ENCODE measurements at regions not wholly inside any gene's neighbourhood (a gene's known extent, or its start where the extent isn't known, plus 50 kb on each side); places are given as distances from the start of the nearest gene placed in this dataset.
A peak's percentile ranks its signal among the peaks of the same experiment; 100 is the strongest.
"Not testable (repeated sequence)": the region's sequence is repeated elsewhere in the genome, so short reads cannot be mapped to it uniquely, and the experiment has no call there.

DNA sequence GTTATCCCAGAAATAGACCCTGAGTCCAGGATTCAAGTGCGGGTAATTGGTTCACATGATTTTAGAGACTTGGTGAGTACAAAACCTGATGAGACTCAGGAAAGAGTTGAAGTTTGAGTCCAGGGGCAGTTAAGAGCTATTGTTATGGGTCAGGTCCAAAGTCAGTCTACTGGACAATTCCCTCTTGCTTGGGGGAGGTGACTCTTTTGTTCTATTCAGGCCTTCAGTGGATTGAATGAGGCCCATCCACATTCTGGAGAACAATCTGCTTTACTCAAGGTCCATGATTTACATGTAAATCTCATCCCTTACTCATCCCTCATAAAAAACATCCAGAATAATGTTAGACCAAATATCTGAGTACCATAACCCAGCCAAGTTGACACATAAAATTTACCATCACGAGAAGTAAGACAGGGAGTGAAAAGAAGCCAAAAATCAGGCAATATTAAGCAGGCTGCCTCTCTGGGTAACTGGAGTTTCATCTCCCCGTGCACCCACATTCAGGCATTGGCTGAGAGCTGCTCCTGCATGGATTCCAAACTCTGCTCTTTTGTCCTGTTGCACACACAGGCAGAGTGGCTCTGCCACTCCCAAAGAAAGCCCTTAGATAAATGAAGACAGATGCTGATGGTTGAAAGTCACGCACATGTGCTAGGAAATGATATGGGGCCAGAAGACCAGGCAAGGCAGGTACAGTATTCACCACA lies 156.0 kb upstream of the SALL1 start:
- no peak for DNase-seq (ENCODE audit: low read depth in 3 of 3, low spot score in 2 of 3)

DNA sequence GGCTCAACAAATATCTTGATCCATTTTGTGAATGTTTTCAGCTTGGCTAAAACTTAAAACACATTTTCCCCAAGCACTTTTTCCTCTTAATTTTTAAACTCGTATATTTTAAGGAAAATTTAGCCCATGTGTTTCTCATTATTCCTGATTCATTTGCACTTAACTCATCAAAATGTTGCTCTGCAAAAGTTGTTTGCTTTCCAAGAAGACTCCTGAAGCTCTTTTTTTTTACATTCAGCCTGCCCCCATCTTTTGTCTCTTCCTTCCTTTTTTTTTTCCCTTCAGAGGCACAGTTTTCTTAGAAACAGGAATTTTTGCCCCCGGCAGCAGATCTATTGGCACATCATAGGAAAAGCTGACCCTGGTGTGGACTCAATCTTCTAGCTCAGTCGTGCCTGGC lies 155.0 kb upstream of the SALL1 start:
- no peak for DNase-seq (ENCODE audit: low read depth in 3 of 3, low spot score in 2 of 3)

DNA sequence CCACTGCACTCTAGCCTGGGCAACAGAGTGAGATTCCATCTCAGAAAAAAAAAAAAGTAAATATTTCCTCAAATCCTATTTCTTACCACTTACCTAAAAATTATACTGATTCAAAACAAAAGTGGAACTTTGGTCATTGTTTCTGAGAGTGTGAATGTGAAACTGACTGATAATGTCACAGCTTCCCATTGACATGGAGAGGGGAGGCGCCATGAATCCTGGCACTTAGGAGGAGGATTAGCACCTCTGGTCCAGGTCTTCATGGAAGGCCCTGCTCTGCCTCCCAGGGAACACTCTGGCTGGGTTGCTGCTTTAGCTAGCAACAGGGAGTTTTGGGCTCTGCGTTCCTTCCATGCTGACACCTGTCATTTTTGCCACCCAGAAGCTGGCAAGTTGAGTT lies 154.3 kb upstream of the SALL1 start:
- no peak for DNase-seq (ENCODE audit: low read depth in 3 of 3, low spot score in 2 of 3)

DNA sequence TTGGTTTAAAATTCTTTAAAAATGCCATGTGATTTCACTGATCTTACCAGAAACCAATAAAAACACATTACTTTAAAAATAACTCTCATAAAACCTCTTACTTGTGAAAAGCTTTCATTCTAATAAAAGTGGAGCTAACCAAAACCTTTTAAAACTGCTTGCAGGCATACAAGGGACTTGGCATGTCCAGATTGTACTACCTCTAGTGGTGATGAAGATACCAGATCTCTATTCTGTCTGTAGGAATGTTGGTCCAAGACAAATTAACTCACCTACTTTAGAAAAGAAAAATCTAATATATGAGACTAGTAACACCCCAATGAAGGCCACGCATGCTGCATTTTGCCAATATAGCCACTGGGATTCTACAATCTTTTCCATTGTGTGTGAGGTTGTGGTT lies 151.0 kb upstream of the SALL1 start:
- DNase-seq (ENCODE audit: low read depth in 3 of 3, low spot score in 2 of 3) = no peak

DNA sequence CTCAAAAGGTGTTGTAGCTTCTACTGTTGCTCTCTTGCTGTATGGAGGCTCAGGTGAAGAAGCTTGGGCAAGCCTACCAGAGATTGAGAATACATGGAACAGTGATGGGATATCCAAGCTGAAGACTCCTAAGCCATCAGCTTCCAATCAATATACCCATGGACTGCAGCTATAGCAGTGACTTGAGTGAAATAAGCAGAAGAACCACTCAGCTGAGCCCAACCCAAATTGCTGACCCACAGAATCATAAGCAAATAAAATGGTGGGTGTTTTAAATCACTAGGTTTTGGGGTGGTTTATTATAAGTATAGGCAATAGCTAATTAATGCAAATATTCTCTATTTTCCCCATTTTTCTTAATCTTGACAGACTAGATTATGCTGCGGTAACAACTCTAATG lies 147.7 kb upstream of the SALL1 start:
- no peak for DNase-seq (ENCODE audit: low read depth in 3 of 3, low spot score in 2 of 3)

DNA sequence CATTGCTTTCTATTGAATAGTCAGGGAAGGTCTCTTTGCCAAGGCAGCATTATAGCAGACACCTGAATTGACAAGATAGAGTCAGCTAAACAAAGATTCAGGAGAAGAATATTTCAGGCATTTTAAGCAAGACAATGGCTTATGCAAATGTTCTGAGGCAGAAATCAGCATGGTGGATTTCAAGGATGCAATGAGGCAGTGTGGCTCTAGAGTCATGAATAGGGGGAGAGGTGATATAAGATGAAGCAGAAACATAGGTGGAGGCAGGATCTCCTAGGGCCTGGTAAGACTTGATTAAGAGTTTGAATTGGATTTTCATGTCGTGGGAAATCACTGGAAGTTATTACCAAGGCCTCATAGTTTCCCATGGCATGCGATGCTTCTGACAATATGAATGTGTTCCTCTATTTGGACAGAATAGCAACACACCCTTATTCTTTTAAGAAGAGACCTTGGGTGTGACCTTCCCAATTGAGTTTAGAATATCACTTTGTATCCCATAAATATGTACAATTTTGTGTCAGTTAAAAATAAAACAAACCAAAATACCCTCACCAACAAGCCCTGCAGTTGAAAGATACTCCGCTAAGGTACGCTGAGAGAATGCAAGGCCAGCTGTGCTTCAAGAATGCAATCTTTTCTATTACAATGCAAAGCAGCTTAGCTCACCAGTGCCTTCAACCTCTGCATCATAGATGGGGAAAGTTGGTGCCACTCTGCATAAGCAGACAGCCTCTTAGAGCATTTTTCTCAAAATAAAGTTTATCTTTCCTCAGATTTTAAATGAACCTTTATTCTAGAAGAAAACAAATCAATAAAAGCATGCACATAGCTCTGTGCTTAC lies 139.6 kb upstream of the SALL1 start:
- no peak for DNase-seq (ENCODE audit: low read depth in 3 of 3, low spot score in 2 of 3)

DNA sequence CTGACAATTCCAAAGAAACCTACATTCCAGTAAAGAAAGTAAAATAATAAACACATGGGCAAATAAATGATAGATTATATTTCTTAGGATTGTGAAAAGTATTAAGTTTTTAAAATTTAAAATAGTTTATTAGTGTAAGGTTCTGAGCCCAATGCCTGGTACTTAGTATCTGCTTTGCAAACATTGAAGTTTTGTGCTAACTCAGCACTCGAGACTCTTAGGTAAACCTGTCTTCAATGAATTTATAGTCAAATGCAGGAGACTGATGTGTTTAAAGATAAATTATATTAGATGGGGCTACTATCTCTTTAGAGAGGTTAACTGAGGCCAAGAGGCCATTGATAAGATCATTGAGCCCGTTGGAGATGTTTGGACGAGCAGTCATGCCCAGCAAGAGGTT lies 138.3 kb upstream of the SALL1 start:
- DNase-seq (ENCODE audit: low read depth in 3 of 3, low spot score in 2 of 3) = no peak

DNA sequence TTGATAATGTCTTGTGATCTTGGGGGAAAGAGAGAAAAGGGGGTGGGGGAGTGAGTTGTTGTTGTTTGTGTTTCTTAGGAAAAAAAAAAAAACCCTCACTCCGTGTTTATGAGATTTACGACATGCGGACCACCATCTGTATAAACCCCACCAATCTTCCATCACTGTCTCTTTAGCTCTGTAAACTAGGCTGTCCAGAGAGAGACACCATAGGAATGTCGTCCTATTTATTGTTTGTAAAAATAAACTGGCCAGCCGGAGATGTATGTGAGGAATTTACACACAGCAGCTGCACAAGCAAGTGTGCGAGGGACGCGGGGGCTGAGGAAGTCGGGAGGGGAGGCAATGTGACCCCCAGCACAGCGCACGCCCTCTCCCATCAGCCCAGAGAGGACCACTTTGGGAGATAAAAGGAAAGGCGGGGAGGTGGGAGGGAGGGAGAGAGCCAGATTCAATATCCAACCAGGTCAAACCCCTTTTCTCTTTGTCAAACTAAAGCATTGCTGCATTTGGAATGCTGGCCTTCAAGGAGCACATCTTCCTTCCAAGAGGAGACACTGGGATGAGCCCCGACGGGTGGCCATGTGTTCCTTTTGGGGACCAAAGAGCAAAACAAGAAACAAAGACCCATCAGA lies 136.2 kb upstream of the SALL1 start:
- DNase-seq (ENCODE audit: low read depth in 3 of 3, low spot score in 2 of 3) = peak; percentile 32 to 43 (median 33)

DNA sequence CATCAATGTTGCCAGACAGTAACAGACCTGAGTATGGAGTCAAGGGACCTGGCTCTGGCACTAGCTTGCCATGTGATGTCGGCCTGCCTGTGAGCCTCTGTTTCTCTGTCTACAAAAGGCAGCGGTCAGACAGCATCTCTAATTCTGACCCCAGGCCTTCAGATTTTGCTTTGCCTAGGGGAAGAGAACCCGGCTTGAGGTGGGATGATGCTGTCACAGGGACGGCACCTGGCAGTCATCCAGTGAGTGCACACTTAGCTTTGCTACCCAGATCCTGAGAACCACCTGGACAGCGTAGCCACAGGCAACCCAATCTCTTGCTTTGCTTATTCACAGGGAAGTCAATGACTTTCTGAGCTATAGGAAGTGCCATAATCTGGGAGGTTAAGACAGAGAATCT lies 135.2 kb upstream of the SALL1 start:
- no peak for DNase-seq (ENCODE audit: low read depth in 3 of 3, low spot score in 2 of 3)

DNA sequence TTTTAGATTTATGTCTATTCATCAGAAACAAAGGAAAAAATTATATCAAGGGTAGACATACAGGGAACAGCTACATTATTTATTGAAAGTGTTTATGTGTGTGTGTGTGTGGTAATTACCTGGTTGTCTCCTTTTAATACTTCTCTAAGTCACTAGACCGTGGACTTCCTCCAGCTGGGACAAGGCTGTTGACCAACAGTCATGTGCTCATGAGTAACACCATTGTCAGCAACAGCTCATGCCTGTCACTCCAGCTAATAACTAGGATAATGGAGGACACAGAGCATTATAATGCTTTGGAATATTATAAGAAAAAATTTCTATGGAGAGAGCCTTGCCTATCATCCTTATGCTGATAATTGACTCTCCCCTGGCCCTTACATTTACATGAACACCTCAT lies 125.3 kb upstream of the SALL1 start:
- no peak for DNase-seq (ENCODE audit: low read depth in 3 of 3, low spot score in 2 of 3)

DNA sequence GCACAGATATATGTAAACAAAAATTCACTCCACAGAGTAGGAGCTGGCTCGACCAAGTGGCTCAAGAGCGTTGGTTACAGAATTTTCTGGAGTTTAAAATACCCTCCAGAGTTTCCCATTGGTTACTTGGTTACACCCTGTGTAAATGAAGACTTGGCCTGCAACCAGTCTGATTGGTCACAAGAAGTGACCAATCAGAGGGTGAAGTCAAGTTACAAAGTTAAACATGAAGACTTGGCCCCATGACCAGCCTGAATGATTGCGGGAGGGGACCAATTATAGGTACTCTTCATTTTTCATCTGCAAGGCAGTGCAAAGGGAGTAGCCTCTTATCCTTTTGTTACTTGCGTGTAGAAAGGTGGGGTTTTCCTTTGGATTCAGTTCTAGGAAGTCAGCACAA lies 121.3 kb upstream of the SALL1 start:
- no peak for DNase-seq (ENCODE audit: low read depth in 3 of 3, low spot score in 2 of 3)

DNA sequence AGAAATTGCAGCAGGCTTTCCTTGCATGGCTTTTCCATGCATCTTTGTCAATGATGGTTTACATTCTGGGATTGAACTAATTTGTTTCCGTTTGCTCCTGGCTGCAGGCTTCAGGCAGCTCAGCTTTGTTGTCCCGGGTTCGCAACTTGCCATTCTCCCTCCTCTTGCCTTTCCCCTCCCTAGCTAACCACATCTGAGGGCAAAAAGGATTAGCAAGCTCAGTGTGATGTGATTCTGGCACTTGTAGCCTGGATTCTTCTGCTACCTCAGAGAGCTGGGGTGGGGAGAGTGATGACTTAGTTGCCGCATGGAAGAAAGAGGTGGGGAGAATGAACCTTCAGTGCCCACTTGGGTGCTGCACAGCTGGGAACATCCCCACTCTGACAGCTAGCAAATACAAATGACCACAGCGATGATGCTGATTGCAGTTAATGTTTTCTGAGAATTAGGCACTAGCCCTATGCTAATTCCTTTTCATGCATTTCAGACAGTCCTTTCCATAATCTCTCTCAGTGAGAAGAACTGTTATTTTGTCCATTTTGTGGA lies 120.2 kb upstream of the SALL1 start:
- DNase-seq (ENCODE audit: low read depth in 3 of 3, low spot score in 2 of 3) = no peak

DNA sequence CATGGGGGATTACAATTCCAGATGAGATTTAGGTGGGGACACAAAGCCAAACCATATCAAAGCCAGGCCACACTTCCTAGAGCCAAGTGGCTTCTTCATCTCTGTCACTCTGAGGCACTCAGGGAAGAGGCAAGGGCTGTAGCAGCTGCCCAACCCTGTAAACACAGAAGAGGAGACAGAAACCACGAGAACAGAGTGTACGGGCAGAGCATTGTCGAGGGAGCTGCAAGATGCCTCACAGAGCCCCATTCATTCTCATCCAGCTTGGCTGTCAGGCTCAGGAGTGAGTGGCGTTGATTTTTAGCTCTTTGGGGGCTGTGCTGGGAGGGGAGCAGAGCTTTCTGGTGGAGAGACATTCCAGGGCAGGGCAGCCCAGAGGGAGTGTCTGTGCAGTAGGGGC lies 117.2 kb upstream of the SALL1 start:
- DNase-seq (ENCODE audit: low read depth in 3 of 3, low spot score in 2 of 3) = no peak

DNA sequence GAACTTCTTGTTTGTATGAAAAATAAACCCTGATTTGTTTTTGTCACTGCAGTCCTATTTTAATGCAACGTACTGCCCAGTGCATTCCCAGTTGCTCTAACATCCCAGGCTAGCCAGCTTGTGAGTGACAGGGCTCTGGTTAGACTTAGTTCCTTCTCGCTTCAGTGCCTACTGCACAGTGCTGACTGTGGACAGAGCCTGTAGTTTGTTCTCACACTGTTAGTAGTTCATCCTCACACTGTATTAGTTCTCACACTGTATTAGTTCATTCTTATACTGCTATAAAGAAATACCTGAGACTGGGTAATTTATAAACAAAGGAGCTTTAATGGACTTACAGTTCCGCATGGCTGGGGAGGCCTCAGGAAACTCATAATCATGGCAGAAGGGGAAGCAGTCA lies 116.6 kb upstream of the SALL1 start:
- DNase-seq (ENCODE audit: low read depth in 3 of 3, low spot score in 2 of 3) = no peak

DNA sequence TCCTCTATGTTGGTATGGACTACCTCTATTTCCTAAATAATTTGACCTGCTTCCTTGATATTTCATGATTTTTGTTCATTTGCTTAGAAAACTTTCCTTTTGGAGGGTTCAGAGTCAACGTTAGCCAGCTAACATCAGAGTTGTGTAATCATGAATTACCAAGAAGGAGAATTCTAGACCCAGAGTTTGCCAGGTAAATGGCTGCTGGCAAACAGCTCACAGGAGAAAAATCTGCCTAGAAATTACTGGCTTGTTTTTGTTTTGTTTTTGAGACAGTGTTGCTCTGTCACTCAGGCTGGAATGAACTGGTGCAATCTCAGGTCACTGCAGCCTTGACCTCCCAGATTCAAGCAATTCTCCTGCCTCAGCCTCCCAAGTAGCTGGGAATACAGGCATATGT lies 111.4 kb upstream of the SALL1 start:
- DNase-seq (ENCODE audit: low read depth in 3 of 3, low spot score in 2 of 3) = no peak

DNA sequence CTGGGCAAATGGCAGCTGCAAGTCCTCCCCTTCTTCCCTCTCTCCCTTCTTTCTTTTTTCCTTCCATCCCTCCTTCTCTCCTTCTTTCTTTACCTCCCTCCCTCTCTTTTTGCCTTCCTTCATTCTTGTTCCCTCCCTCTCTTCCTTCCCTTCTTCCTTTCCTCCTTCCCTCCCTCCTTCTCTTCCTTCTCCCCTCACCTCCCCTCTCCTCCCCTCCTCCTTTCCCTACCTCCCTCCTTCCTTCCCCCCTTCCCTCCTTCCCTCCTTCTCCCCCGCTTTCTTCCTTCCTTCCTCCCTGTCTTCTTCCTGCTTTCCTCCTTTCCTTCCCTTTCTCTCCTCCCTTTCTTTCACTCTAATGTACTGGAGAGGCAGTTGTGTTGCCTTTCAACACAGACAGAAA lies 110.8 kb upstream of the SALL1 start:
- no peak for DNase-seq (ENCODE audit: low read depth in 3 of 3, low spot score in 2 of 3)

DNA sequence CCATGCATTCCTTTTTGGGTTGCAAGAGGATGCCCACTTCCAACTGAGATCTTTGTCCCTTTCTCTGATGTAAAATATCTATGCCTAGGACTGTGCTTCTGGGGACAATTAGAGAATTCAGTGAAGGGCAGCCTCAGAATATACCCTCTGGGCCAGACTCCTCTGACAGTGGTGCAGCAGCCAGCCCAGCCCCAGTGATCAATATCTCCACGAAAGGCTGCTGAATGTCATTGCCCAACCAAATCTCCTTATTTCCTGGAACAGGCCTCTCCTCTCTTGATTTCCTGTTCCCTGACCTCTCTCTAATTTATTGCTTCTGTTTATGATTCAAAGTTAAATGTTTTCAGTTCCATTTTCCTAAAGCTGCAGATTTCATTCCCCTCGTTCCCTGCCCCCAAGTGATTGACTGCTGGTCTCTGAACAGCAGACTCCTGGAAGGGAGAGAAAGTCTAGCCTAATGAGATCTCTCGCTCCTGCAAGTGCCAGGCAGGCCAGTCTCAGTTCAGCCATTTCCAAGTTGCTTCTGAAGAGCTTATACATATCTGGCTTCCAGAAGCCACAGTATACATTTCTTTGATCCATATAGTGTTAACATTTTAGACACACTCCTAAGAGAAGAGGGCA lies 104.4 kb upstream of the SALL1 start:
- DNase-seq (ENCODE audit: low read depth in 3 of 3, low spot score in 2 of 3) = no peak

DNA sequence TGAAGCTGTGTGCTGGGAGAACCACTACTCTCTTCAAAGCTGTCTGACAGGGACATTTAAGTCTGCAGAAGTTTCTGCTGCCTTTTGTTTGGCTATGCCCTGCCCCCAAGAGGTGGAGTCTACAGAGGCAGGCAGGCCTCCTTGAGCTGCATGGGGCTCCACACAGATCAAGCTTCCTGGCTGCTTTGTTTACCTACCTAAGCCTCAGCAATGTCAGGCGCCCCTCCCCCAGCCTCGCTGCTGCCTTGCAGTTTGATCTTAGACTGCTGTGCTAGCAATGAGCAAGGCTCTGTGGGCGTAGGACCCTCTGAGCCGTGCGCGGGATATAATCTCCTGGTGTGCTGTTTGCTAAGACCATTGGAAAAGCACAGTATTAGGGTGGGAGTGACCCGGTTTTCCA lies 103.3 kb upstream of the SALL1 start:
- not testable (repeated sequence) for DNase-seq (ENCODE audit: low read depth in 3 of 3, low spot score in 2 of 3)

DNA sequence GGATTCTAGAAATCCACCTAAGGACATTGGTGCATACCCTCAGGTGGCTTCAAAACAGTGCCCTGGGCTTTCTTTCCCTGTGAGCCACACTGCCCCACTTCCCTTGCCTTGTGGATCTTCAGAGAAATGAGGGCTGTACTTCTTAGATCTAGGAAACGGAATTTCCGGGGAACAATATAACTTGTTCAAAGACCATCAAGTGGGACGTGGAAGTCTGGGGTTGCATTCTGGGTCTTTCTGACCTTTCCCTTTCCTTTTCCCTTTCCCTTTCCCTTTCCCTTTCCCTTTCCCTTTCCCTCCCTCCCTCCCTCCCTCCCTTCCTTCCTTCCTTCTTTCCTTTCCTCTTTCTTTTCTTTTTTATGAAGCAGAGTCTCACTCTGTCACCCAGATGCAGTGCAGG lies 97.1 kb upstream of the SALL1 start:
- DNase-seq (ENCODE audit: low read depth in 3 of 3, low spot score in 2 of 3) = no peak

DNA sequence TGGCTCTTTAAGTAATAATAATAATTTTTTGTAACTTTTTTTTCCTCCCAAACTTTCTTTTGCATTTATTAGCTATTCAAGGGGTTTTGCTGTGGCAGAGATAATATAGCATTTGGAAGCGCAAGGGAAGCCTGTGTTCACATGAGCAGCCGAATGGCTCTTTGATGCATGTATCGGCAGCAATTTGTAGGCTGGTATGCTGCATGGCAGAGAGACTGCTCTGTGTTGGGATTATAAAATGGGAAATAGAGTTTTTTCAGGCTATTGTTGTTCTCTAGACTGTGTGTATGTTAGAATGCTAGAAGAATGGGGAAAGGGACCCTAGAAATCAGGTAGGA lies 94.6 kb upstream of the SALL1 start:
- DNase-seq (ENCODE audit: low read depth in 3 of 3, low spot score in 2 of 3) = no peak

DNA sequence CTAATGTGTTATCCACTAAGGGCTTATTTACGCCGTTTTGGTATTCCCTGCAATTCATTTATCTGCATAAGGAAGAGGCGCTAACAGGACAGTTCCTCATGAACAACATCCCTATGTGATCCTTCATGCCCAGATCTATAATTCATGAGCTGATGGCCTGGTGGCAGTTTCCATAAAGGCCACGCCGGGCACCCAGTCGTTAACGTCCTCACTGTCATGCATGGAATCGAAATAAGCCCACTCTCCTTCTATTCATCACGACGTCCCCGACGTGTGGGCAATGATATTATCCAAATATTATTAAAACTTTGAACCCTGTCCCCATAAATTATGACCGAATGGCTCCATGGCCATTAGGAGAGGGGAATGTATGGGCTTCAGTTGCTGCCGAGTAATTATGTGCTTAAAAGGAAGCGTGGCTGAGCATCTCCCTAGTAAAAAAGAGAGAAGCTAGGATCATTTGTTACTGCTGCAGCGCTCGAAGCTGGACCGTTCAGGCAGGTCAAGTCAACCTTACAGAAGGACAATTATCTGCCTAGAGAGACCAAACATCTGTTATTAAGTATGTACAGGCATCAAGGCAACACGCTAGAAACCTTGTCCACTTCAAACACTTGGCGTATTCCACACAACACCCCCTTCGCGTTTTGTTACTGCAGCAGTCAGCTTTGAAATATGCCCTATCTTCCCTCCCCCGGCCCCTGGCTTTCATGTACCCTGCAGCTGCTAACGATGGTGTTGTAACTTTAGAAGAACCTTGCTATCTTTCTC lies 94.0 kb upstream of the SALL1 start:
- peak in 1 of 3 donors; percentile 38 for DNase-seq (ENCODE audit: low read depth in 3 of 3, low spot score in 2 of 3)
